Erythroblast (primary cell): ENCODE measurements at regions not wholly inside any gene's neighbourhood (a gene's known extent, or its start where the extent isn't known, plus 50 kb on each side); places are given as distances from the start of the nearest gene placed in this dataset.

Source experiments
- GATA1 ChIP-seq: IDR thresholded peaks from 2 replicates; pipeline ENCODE4 v1.6.1; 2011; ENCODE audit warnings: low read depth, mild to moderate bottlenecking, control low read depth, low read length, moderate library complexity
- POLR2A ChIP-seq: IDR thresholded peaks from 2 replicates; pipeline ENCODE4 v1.6.1; 2011; ENCODE audit warnings: mild to moderate bottlenecking, low read length

DNA sequence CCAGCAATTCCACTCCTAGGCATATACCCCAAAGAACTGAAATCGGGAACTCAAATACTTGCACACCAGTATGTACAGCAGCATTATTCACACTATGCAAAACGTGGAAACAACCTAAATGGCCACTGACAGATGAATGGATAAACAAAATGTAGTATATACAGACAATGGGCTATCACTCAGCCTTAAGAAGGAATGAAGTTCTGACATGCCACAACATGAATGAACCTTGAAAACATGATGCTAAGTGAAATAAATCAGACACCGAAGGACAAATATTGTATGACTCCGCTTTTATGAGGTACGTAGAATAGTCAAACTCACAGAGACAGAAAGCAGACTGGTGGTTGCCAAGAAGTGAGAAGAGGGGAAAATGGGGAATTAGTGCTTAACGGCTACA, 59.1 kb upstream of the CCN6 start:
- TF ChIP-seq POLR2A (no peak), GATA1 (no peak)
